Astrocyte of the cerebellum (primary cell): ENCODE measurements at regions not wholly inside any gene's neighbourhood (a gene's known extent, or its start where the extent isn't known, plus 50 kb on each side); places are given as distances from the start of the nearest gene placed in this dataset.

Experiments
- DNase-seq: peaks from one replicate; pipeline ENCODE4 v3.0.0-alpha.2; 2011; ENCODE audit warnings: low read depth
- H3K4me3 ChIP-seq: 2 replicates; pipeline ENCODE4 v1.5.1; 2011; ENCODE audit warnings: mild to moderate bottlenecking, low read depth, low read length, moderate library complexity
- in situ Hi-C: cut with HindIII; loops from 2 replicates; pipeline ENCODE4 v1.10.0; 2017; ENCODE audit warnings: low sequenced_read_pairs
- TF ChIP-seq, protein P1 (sequence below): IDR thresholded peaks from 2 replicates; pipeline ENCODE4 v1.5.1; 2012; ENCODE audit warnings: low read length, low read depth, moderate library complexity, mild to moderate bottlenecking; ENCODE audit errors: missing control alignments

DNA sequence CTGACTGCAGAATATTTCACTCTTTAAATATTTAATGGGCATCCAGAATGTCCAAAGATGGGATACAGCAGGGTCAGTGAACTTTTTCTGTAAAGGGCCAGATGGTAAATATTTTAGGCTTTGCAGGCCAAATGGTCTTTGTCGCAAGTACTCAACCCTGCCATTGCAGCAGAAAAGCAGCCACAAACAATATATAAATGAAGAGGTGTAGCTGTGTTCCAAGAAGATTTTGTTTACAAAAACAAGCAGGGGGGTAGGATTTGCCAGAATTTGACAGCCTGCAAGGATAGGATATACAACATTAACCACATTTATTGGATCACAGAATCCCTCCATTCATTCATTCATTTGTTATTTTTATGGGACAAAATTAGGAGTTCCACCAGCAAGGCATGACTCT is 435.0 kb upstream of the DYNLRB2 start:
- TF ChIP-seq, protein P1, sequence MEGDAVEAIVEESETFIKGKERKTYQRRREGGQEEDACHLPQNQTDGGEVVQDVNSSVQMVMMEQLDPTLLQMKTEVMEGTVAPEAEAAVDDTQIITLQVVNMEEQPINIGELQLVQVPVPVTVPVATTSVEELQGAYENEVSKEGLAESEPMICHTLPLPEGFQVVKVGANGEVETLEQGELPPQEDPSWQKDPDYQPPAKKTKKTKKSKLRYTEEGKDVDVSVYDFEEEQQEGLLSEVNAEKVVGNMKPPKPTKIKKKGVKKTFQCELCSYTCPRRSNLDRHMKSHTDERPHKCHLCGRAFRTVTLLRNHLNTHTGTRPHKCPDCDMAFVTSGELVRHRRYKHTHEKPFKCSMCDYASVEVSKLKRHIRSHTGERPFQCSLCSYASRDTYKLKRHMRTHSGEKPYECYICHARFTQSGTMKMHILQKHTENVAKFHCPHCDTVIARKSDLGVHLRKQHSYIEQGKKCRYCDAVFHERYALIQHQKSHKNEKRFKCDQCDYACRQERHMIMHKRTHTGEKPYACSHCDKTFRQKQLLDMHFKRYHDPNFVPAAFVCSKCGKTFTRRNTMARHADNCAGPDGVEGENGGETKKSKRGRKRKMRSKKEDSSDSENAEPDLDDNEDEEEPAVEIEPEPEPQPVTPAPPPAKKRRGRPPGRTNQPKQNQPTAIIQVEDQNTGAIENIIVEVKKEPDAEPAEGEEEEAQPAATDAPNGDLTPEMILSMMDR: no peak
- H3K4me3 ChIP-seq: no peak overlapping the region
- in situ Hi-C loops: no loop called here
- DNase-seq: no peak

DNA sequence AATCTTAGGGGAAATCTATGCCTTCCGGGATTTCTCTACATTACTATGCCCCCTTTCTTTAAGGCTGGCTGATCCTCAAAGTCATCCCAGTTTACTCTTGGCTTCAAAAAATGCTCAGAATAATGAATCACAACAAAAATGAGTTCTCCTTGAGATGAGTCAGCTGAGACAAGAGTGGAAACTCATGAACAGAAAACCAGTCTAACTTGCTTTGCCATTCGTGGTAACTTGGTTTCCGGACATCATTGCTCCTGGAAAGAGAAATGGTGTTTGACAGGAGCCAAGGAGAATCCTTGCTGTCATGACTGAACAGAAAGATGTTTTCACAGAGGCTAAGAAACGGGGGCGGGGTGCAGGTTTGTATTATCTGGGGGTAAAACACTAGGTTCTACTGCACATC is 435.6 kb upstream of the DYNLRB2 start:
- no peak overlapping the region for H3K4me3 ChIP-seq
- in situ Hi-C loops: no loop called here
- TF ChIP-seq, protein P1: no peak
- DNase-seq: no peak

DNA sequence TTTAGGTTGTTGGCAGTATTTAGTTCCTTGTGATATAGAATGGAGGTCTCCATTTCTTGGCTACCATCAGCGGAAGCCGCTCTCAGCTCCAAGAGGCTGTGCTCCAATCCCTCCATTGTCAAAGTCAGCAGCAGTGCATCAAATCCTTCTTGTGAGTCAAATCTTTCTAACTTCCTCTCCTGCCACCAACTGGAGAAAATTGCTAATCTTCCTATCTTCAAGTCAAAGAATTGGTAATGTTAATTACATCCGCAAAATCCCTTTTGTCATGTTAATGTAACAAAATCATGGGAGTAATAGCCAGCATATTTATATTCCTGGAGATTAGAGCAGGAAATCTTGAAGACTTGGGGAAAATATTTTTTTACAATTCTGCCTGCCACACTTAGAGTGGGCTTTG is 436.4 kb upstream of the DYNLRB2 start:
- in situ Hi-C loops: no loop called here
- TF ChIP-seq, protein P1: no peak
- DNase-seq: no peak
- H3K4me3 ChIP-seq: no peak overlapping the region

DNA sequence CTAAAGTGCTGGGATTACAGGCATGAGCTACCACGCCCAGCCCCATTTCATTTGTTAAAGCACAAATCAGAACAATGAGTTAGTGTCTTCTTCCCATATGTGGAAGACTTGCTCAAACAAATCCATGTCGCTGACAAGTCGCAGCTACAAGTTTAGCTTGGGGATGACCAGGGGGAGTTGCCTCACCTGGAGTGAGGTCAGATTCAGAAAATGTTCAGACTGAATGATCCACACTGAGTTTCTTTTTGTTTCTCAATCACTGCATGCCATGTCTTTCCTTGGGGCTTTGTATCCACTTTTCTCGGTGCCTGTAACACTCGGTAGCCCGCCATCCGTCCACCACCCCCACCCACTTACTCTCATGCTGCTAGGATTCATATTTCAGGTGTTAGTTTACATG is 437.3 kb upstream of the DYNLRB2 start:
- H3K4me3 ChIP-seq: no peak overlapping the region
- in situ Hi-C loops: no loop called here
- no peak for DNase-seq
- TF ChIP-seq, protein P1: no peak

DNA sequence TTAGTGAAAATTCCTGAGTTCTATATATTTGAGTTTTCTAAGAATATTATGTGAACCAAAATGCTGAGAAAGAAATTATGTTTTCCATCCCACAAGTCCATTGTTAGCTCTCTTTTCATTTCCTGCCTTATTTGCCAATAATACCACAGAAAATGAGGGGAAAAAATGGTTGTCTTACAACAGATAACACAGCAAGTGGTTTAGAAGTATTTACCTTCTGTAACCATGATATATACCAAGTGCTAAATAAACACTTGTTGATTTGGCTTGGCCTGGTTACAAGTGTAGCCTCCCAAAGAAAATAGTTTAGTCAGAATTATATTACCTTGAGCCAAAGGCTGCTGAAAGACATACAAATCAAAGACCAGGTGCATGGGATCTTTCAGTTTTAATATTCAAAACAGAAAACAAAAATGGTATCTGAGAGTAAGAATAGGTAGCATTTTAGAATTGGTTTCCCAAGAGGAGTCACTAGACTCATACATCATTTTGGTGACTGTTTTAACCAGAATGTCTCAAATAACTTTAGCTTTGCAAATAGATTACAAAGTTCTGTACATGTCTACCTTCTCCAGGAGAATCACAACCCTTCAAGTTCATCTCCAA is 439.8 kb upstream of the DYNLRB2 start:
- TF ChIP-seq, protein P1: no peak
- H3K4me3 ChIP-seq: no peak overlapping the region
- in situ Hi-C loops: no loop called here
- no peak for DNase-seq

DNA sequence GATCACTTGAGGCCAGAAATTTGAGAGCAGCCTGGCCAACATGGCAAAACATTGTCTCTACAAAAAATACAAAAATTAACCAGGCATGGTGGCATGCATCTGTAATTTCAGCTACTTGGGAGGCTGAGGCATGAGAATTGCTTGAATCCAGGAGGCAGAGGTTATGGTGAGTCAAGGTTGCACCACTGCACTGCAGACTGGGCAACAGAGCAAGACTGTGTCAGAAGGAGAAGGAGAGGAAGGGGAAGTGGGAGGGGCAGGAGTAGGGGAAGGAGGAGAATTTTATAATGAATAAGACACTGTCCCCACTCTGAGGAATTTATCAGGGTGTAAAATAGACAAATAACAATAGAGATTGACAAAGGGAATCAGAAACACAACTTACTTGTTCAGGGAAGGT is 440.6 kb upstream of the DYNLRB2 start:
- no peak overlapping the region for H3K4me3 ChIP-seq
- TF ChIP-seq, protein P1: no peak
- no peak for DNase-seq
- in situ Hi-C loops: no loop called here
